Subcutaneous abdominal adipose tissue (tissue), 5 donors: ENCODE measurements at regions not wholly inside any gene's neighbourhood (a gene's known extent, or its start where the extent isn't known, plus 50 kb on each side); places are given as distances from the start of the nearest gene placed in this dataset.

Experiments used
- H3K27ac ChIP-seq: one replicate; pipeline ENCODE4 v1.7.0; 2013; ENCODE audit warnings: low read depth, mild to moderate bottlenecking, inconsistent platforms, low read length, moderate library complexity
- H3K27me3 ChIP-seq, 5 donors: one replicate each; pipeline ENCODE4 v1.7.0; 2013; ENCODE audit warnings: low read length in 5 of 5, inconsistent platforms in 1 of 5; ENCODE audit not compliant: control insufficient read depth in 5 of 5, insufficient read depth in 4 of 5
- H3K36me3 ChIP-seq, 5 donors: one replicate each; pipeline ENCODE4 v1.7.0; 2013; ENCODE audit warnings: low read length in 5 of 5; ENCODE audit not compliant: control insufficient read depth in 5 of 5, insufficient read depth in 5 of 5
- H3K4me1 ChIP-seq, 5 donors: one replicate each; pipeline ENCODE4 v1.7.0; 2013; ENCODE audit warnings: low read length in 5 of 5, mild to moderate bottlenecking in 3 of 5, moderate library complexity in 1 of 5; ENCODE audit not compliant: control insufficient read depth in 5 of 5, insufficient read depth in 5 of 5
- H3K4me3 ChIP-seq, 5 donors: one replicate each; pipeline ENCODE4 v1.7.0; 2013; ENCODE audit warnings: low read length in 5 of 5, low read depth in 1 of 5
- H3K9ac ChIP-seq, 5 donors: one replicate each; pipeline ENCODE4 v1.7.0; 2013; ENCODE audit warnings: low read length in 5 of 5, mild to moderate bottlenecking in 4 of 5, moderate library complexity in 3 of 5
- H3K9me3 ChIP-seq, 5 donors: one replicate each; pipeline ENCODE4 v1.7.0; 2013; ENCODE audit warnings: low read length in 5 of 5; ENCODE audit not compliant: control insufficient read depth in 5 of 5
- donor health status: healthy.
- donor health status: healthy.
- donor health status: healthy.
- donor health status: healthy.
- donor health status: healthy.

DNA sequence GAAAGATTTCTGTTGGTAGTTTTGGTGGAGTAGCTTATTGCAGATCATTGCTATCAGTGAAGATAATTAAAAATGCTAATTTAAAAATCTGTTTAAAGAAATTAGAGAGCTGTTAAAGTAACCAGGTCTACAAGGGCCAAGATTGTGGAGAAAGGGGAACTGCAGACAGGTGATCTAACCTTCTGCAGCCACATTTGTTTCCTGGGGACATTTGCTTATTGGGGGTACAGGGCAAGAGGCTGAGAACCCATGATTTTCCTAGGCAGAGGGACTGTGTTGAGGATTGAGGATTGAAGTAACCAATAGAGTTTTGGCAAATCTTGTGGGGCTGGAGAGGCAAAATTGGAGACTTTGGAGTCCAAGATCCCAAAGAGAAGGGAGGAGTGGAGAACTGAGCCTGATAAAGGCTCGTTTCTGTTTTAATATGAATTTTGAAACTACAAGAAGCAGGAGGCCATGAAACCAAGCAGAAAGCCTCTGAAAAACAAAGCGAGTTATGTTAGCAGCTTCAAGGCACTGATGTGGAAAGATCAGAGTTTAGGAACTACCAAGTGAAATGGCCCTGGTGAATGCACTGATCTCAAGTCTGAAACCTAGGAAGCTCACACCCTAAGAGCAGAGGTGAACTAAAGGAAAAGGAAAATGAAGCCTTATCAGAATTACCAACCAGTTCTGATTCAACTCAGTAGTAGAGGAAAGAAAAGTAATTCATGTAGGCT lies 219.8 kb upstream of the C9orf72 start:
- no peaks in the 10 kb centered on the region for H3K36me3 ChIP-seq
- no peaks in the 10 kb centered on the region for H3K9me3 ChIP-seq
- no peaks in the 10 kb centered on the region for H3K27me3 ChIP-seq
- H3K4me1 ChIP-seq: no peaks in the 10 kb centered on the region
- H3K27ac ChIP-seq: no peak overlapping the region
- H3K9ac ChIP-seq: no peak overlapping the region
- no peak overlapping the region for H3K4me3 ChIP-seq

DNA sequence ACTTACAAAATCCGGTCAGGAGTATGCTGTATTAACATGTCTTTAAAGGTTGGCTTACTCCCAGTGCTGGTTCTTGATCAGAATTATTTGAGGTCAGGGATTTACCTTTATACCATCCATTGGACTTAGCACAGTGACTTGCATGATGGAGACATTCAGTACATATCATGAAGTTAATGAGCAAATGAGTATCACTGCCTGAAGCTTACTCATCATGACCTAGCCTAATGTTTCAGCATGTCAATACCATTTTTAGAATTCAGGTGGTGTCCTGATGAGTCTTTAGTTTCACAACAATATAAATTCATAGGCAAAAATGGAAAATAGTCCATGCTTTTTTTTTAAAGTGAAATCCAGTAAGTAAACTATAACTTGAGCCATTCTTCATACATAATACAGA lies 226.0 kb upstream of the C9orf72 start:
- Histone ChIP-seq H3K27me3 (no peaks in the 10 kb centered on the region), H3K27ac (no peak overlapping the region), H3K36me3 (no peaks in the 10 kb centered on the region), H3K4me3 (no peak overlapping the region), H3K4me1 (no peaks in the 10 kb centered on the region), H3K9ac (no peak overlapping the region), H3K9me3 (no peaks in the 10 kb centered on the region)

DNA sequence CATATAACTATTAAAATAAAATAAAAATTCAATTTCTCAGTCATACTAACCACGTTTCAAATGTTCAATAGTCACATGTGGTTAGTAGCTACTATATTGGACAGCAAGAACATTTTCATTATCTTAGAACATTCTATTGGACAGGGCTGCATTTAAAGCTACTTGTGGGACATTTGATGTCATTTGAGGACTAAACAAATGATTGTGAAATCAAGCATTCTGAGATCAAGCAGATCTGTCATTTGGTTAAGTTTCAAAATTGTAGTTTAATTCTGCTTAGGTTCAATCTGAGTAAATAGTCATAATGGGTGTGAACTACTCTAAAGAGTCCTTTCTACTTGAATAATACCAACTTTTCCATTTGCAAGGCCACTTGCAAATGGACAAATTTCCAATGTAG lies 226.9 kb upstream of the C9orf72 start:
- Histone ChIP-seq H3K9ac (no peak overlapping the region), H3K27me3 (no peaks in the 10 kb centered on the region), H3K36me3 (no peaks in the 10 kb centered on the region), H3K27ac (no peak overlapping the region), H3K9me3 (no peaks in the 10 kb centered on the region), H3K4me3 (no peak overlapping the region), H3K4me1 (no peaks in the 10 kb centered on the region)

DNA sequence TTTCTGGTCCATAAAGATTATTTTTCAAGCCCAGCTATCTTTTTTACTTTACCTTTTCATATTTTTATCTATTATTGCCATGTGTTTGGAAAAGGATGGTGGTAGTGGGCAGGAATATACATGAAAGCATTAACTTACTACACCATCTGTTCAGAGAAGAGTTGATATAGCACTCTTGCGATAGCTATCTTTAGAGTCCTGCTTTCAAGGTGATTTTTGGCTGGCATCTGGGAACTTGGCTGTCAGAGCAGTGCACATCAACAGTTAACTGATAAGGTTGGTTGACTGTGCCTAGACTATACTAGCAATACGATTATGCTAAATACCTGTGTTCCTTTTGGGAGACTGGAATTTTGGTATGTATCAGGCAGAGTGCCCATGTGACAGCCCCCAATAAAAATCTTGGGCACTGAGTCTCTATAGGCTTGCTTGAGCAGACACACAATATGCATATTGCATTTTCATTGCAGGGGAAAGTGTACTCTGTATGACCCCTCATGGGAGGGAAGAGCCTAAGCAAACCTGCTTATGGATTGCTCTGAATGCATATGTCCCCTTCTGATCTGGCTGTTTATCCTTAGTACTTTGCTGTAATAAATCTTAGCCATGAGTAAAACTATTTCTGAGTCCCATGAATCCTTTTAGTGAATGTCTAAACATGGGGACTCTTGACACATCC lies 227.6 kb upstream of the C9orf72 start:
- Histone ChIP-seq H3K36me3 (no peaks in the 10 kb centered on the region), H3K4me1 (no peaks in the 10 kb centered on the region), H3K9ac (no peak overlapping the region), H3K27me3 (no peaks in the 10 kb centered on the region), H3K4me3 (no peak overlapping the region), H3K27ac (no peak overlapping the region), H3K9me3 (no peaks in the 10 kb centered on the region)

DNA sequence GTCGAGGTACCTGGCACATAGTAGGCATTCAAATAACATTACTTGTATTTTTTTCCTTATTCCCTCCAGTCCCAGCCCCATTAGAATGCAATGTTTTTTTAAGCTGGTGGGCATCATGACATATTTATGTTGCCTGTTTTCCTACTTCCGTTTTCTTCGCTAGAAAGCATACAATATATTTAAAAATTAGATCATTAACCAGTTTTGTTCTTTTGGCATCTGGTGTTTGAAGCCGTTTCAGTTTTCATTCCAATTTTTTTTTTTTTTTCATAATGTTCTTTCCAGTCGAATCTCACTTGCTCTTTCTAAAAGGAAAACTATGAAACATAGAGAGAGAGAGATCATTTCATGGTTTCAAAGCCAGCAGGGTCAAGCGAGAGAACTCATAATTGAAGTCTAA lies 228.3 kb upstream of the C9orf72 start:
- no peak overlapping the region for H3K9ac ChIP-seq
- no peak overlapping the region for H3K27ac ChIP-seq

DNA sequence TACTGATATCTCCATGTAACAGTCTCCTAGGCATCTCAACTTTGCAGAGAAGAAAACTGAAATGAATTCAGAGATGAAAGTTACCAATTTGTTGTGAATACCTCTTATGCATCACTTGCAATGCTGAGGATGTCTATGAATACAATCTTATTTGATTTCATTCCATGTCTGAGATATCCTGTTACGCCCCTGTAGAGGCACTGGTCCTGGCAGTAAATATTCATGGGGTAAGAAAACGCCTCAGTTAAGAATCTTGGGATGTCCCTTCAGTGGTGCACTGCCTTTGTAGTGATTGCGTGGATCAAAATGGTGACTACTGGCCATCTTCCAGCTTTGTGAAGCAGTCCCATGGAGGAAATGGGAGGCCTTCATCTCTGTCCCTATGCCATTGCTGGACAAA lies 229.1 kb upstream of the C9orf72 start:
- no peaks in the 10 kb centered on the region for H3K27me3 ChIP-seq
- no peak overlapping the region for H3K9ac ChIP-seq
- no peaks in the 10 kb centered on the region for H3K9me3 ChIP-seq
- no peak overlapping the region for H3K4me3 ChIP-seq
- H3K4me1 ChIP-seq: no peaks in the 10 kb centered on the region
- no peaks in the 10 kb centered on the region for H3K36me3 ChIP-seq
- H3K27ac ChIP-seq: no peak overlapping the region

More for the DNA sequence above, 228.3 kb upstream of the C9orf72 start:
- Histone ChIP-seq H3K4me3 (no peak overlapping the region), H3K9me3 (no peaks in the 10 kb centered on the region), H3K27me3 (no peaks in the 10 kb centered on the region), H3K4me1 (no peaks in the 10 kb centered on the region), H3K36me3 (no peaks in the 10 kb centered on the region)

DNA sequence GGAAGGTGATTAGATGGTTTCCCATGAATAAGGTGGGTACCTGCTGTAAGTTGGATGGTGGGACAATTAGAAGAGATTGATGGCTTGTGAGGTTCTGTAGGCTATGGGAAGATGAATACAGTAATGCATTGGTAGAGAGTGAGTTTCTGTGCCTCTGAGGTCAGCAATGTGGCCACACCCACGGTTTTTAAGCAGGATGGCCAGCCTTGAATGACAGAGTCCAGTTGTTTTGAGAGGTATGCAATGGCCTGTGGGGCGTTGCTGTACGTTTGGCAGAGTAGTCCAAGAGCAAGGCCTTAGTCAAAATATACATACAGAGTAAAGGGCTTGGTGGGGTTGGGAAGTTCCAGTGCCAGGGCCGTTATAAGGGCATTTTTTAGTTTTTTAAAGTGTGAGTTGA lies 235.6 kb upstream of the C9orf72 start:
- Histone ChIP-seq H3K9me3 (no peaks in the 10 kb centered on the region), H3K27ac (no peak overlapping the region), H3K36me3 (no peaks in the 10 kb centered on the region), H3K4me1 (no peaks in the 10 kb centered on the region), H3K9ac (no peak overlapping the region), H3K4me3 (no peak overlapping the region), H3K27me3 (no peaks in the 10 kb centered on the region)

DNA sequence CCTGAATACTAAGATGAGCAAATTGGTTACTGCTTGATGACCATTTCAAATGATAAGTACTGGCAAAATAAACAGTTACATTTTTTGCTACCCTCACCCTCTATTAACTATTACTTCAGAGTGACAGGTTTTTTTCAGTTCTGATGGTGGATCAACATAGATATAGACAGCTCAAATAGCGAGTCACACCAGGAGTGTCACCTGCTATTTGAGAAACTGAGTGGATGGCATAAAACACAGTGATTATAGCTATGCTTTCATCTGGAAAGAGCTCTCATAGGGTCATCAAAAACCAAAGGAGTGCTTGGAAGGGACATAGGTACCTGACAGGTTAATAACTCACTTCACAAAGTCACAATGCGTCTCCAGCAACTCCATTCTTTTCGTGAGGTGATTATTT lies 244.5 kb upstream of the C9orf72 start:
- no peak overlapping the region for H3K4me3 ChIP-seq
- H3K4me1 ChIP-seq: no peaks in the 10 kb centered on the region
- no peaks in the 10 kb centered on the region for H3K36me3 ChIP-seq
- no peaks in the 10 kb centered on the region for H3K9me3 ChIP-seq
- no peaks in the 10 kb centered on the region for H3K27me3 ChIP-seq
- H3K27ac ChIP-seq: no peak overlapping the region
- no peak overlapping the region for H3K9ac ChIP-seq

DNA sequence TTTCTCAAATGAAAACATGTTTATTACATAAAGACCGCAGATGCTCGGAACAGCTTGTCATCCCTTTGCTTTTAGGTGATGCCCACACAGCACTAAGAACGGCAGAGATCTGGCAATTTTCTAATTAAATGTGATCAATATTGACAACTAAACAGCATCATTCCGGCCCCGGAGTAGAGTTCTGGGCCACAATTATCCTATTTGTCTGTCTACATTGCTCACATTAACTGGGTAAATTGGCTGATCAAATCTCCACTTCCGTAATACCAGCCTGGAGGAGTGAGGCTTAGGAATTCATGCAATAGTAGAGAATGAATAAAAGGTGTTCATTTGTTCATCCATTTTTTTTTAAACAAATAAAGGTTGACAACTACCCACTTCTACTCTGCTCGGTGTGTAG lies 245.1 kb upstream of the C9orf72 start:
- Histone ChIP-seq H3K4me3 (no peak overlapping the region), H3K36me3 (no peaks in the 10 kb centered on the region), H3K9ac (no peak overlapping the region), H3K4me1 (no peaks in the 10 kb centered on the region), H3K27ac (no peak overlapping the region), H3K9me3 (no peaks in the 10 kb centered on the region), H3K27me3 (no peaks in the 10 kb centered on the region)

DNA sequence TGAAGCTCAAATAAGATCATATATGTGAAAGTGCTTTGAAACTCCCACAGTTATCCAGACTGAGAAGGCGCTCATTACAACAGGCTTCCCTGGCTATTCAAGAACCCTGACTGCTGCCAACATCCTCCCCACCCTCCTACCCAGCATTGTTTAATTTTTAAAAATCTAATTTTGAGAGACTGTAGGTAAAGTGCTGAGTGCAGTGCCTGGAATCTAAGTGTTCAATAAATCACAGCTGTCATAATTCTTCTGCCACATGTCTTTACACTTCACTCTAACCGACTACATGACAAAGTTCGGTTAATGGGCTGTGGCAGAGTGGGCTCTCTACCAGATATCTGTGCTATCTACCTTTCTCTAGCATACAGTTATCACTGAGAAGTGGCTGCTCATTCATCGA lies 255.6 kb upstream of the C9orf72 start:
- Histone ChIP-seq H3K9me3 (no peaks in the 10 kb centered on the region), H3K27me3 (no peaks in the 10 kb centered on the region), H3K36me3 (no peaks in the 10 kb centered on the region), H3K9ac (no peak overlapping the region), H3K4me1 (no peaks in the 10 kb centered on the region), H3K27ac (no peak overlapping the region), H3K4me3 (no peak overlapping the region)
